Muscle of leg (tissue), 3 donors: ENCODE measurements at regions not wholly inside any gene's neighbourhood (a gene's known extent, or its start where the extent isn't known, plus 50 kb on each side); places are given as distances from the start of the nearest gene placed in this dataset.
A peak's percentile ranks its signal among the peaks of the same experiment; 100 is the strongest.

Source experiments
- DNase-seq: peaks from one replicate; pipeline ENCODE4 v3.0.0; 2013
- H3K27ac ChIP-seq: one replicate; pipeline ENCODE4 v1.5.1; 2013; ENCODE audit warnings: mild to moderate bottlenecking, low read length, control low read depth
- H3K27me3 ChIP-seq: one replicate; pipeline ENCODE4 v1.6.1; 2013; ENCODE audit warnings: low read length; ENCODE audit not compliant: control insufficient read depth, insufficient read depth
- H3K36me3 ChIP-seq: one replicate; pipeline ENCODE4 v1.6.1; 2013; ENCODE audit warnings: low read length; ENCODE audit not compliant: control insufficient read depth, insufficient read depth
- H3K4me1 ChIP-seq: one replicate; pipeline ENCODE4 v1.6.1; 2013; ENCODE audit warnings: low read length; ENCODE audit not compliant: control insufficient read depth, insufficient read depth
- H3K4me3 ChIP-seq: one replicate; pipeline ENCODE4 v1.5.1; 2013; ENCODE audit warnings: low read length, control low read depth
- H3K9me3 ChIP-seq: replicated peaks from 2 replicates; pipeline ENCODE4 v1.6.1; 2013; ENCODE audit warnings: low read depth, low read length; ENCODE audit not compliant: control insufficient read depth
- WGBS: methylation state at CpG from one replicate; pipeline ENCODE4 v1.1.5; 2013; ENCODE audit warnings: missing lambda C conversion rate; ENCODE audit not compliant: insufficient coverage; 5-methylcytosine and 5-hydroxymethylcytosine counted together

GRCh38 chr10:123574109-123574698 is 92.0 kb upstream of the GPR26 start:
- no peaks in the 10 kb centered on the region for H3K36me3 ChIP-seq
- H3K9me3 ChIP-seq = no peaks in the 10 kb centered on the region
- peaks cover 17% of the 10 kb centered on the region for H3K27me3 ChIP-seq
- WGBS = 40% methylated on average over 1 of the region's 7 CpGs
- H3K4me1 ChIP-seq = no peaks in the 10 kb centered on the region
- no peak overlapping the region for H3K4me3 ChIP-seq
- no peak overlapping the region for H3K27ac ChIP-seq
- DNase-seq = no peak

GRCh38 chr10:123575105-123575504 is 91.0 kb upstream of the GPR26 start:
- no peak for DNase-seq

DNA sequence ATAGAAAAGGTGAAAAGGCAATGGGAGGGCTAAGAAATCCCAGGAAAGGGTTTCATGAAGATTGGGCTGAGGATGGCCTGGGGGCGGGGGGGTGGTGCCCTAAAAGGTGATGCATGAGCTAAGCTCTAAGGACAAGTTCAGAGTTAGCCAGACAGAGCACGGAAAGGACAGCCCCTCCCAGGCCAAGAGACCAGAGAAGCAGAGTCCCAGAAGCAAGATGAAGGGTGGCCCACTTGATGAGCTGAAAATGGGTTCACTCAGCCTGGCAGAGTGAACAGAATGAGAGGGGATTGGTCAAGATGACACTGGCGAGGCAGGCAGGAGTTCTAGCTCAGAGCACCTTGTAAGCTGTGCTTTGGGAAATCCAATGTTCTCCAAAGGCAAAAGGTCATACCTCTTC is 89.4 kb upstream of the GPR26 start:
- H3K9me3 ChIP-seq = no peaks in the 10 kb centered on the region
- H3K36me3 ChIP-seq = no peaks in the 10 kb centered on the region
- WGBS = 66% methylated on average over 3 of the region's 3 CpGs
- DNase-seq = no peak
- H3K27ac ChIP-seq = no peak overlapping the region
- H3K27me3 ChIP-seq = peaks cover 15% of the 10 kb centered on the region
- H3K4me3 ChIP-seq = no peak overlapping the region
- H3K4me1 ChIP-seq = no peaks in the 10 kb centered on the region

More at GRCh38 chr10:123575105-123575504, 91.0 kb upstream of the GPR26 start:
- peaks cover 17% of the 10 kb centered on the region for H3K27me3 ChIP-seq
- H3K9me3 ChIP-seq = no peaks in the 10 kb centered on the region
- 56% methylated on average over 4 of the region's 6 CpGs for WGBS
- no peak overlapping the region for H3K4me3 ChIP-seq
- H3K27ac ChIP-seq = no peak overlapping the region
- H3K36me3 ChIP-seq = no peaks in the 10 kb centered on the region
- no peaks in the 10 kb centered on the region for H3K4me1 ChIP-seq

- DNase-seq = no peak
- H3K4me3 ChIP-seq = no peak overlapping the region
- peaks cover 19% of the 10 kb centered on the region for H3K27me3 ChIP-seq
- H3K4me1 ChIP-seq = no peaks in the 10 kb centered on the region
- no peaks in the 10 kb centered on the region for H3K36me3 ChIP-seq
- 59% methylated on average over 3 of the region's 4 CpGs for WGBS
- H3K27ac ChIP-seq = no peak overlapping the region
- H3K9me3 ChIP-seq = no peaks in the 10 kb centered on the region
Observed at GRCh38 chr10:123577921-123578461, 88.2 kb upstream of the GPR26 start.

GRCh38 chr10:123578721-123579120 is 87.4 kb upstream of the GPR26 start:
- Histone ChIP-seq H3K4me3 (no peak overlapping the region), H3K27me3 (peaks cover 25% of the 10 kb centered on the region), H3K4me1 (peaks cover under 1% of the 10 kb centered on the region), H3K9me3 (no peaks in the 10 kb centered on the region), H3K36me3 (no peaks in the 10 kb centered on the region), H3K27ac (no peak overlapping the region)
- DNase-seq = no peak
- 69% methylated on average over 6 of the region's 6 CpGs for WGBS

- peaks cover 30% of the 10 kb centered on the region for H3K27me3 ChIP-seq
- 69% methylated on average over 4 of the region's 5 CpGs for WGBS
- H3K4me1 ChIP-seq = peaks cover 6% of the 10 kb centered on the region
- no peaks in the 10 kb centered on the region for H3K36me3 ChIP-seq
- DNase-seq = no peak
- no peak overlapping the region for H3K27ac ChIP-seq
- no peaks in the 10 kb centered on the region for H3K9me3 ChIP-seq
- H3K4me3 ChIP-seq = no peak overlapping the region
Observed at GRCh38 chr10:123579675-123580074, 86.5 kb upstream of the GPR26 start.

DNA sequence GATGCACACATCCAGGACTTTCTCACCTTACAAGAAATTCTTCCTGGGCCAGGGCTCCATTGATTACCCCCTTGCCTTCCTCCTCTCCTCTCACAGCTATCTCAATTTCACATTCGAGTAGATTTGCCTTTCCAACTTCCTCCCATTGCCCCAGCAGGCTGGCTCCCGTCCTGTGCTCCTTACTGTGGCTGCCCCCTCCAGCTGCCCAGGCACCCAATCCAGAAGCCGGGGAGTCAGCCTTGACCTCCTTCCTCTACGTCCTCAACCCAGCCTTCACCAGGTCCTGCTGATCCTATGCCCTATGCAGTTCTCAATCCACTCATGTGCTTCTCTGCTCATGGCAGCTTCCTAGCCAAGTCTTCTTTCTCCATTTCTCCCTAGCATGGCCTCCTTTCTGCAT is 85.7 kb upstream of the GPR26 start:
- Histone ChIP-seq H3K36me3 (no peaks in the 10 kb centered on the region), H3K4me3 (no peak overlapping the region), H3K27me3 (peaks cover 33% of the 10 kb centered on the region), H3K27ac (no peak overlapping the region), H3K9me3 (no peaks in the 10 kb centered on the region), H3K4me1 (peaks cover 6% of the 10 kb centered on the region)
- no peak for DNase-seq
- 69% methylated on average over 4 of the region's 4 CpGs for WGBS

DNA sequence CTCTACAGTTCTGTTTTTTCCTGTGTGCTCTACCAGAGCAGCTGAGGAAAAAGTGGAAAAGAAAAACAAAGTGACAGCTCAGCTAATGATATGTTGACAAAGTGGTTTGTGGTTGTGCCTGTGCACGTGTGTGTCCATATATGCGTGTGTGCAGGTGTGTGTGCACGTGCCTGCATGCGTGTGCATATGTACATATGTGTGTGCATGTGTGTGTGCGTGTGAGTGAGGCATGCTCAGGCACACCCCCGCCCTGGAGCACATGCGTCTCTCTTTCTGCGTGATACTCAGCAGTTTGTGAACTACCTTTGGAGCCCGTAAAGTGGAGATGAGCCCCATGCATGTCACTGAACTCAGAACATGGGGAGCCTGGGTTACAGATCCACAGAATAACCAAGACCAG is 84.5 kb upstream of the GPR26 start:
- WGBS = 62% methylated on average over 9 of the region's 9 CpGs
- peaks cover 6% of the 10 kb centered on the region for H3K4me1 ChIP-seq
- H3K4me3 ChIP-seq = no peak overlapping the region
- H3K9me3 ChIP-seq = no peaks in the 10 kb centered on the region
- H3K27me3 ChIP-seq = peaks cover 35% of the 10 kb centered on the region
- no peak overlapping the region for H3K27ac ChIP-seq
- no peaks in the 10 kb centered on the region for H3K36me3 ChIP-seq
- no peak for DNase-seq

GRCh38 chr10:123582084-123582989 is 83.8 kb upstream of the GPR26 start:
- peak; percentile 80 for DNase-seq
- no peaks in the 10 kb centered on the region for H3K9me3 ChIP-seq
- peaks cover 35% of the 10 kb centered on the region for H3K27me3 ChIP-seq
- peaks cover 6% of the 10 kb centered on the region for H3K4me1 ChIP-seq
- H3K27ac ChIP-seq = no peak overlapping the region
- 83% methylated on average over 1 of the region's 6 CpGs for WGBS
- no peaks in the 10 kb centered on the region for H3K36me3 ChIP-seq
- no peak overlapping the region for H3K4me3 ChIP-seq

GRCh38 chr10:123583639-123584418 is 82.3 kb upstream of the GPR26 start:
- Histone ChIP-seq H3K27ac (no peak overlapping the region), H3K27me3 (peaks cover 37% of the 10 kb centered on the region), H3K36me3 (no peaks in the 10 kb centered on the region), H3K4me3 (no peak overlapping the region), H3K4me1 (peaks cover 6% of the 10 kb centered on the region), H3K9me3 (no peaks in the 10 kb centered on the region)
- 5% methylated on average over 16 of the region's 24 CpGs for WGBS
- peak; percentile 92 for DNase-seq
